Caco-2 (cell line): ENCODE measurements at regions not wholly inside any gene's neighbourhood (a gene's known extent, or its start where the extent isn't known, plus 50 kb on each side); places are given as distances from the start of the nearest gene placed in this dataset.

Source experiments
- BruUV-seq: library from RNA; stranded (reverse); fragments of 400-500 nt; replicated peaks from 2 replicates; lab custom pipeline; 2021; lab: Mats Ljungman, UMichigan
- CTCF ChIA-PET: fragments of 300-600 bp; sonication (Branson Sonifier 250); formaldehyde crosslinking; loops from one replicate; lab custom pipeline; 2022; ENCODE audit warnings: antibody characterized with exemption; lab: Charles Lee
- POLR2A ChIA-PET: fragments of 300-600 bp; sonication (Branson Sonifier 250); formaldehyde crosslinking; loops from one replicate; lab custom pipeline; 2022; ENCODE audit warnings: antibody characterized with exemption; lab: Charles Lee
- DNase-seq, 2 experiments: peaks; one replicate each; pipeline versions ENCODE4 v3.0.0 to v3.0.0-alpha.2; 2020 to 2022
- H3K27me3 ChIP-seq: replicated peaks from 2 replicates; pipeline ENCODE4 v1.6.0; 2011; ENCODE audit warnings: low read length; ENCODE audit not compliant: control insufficient read depth, insufficient read depth
- H3K36me3 ChIP-seq: 2 replicates; pipeline ENCODE4 v1.5.1; 2011; ENCODE audit warnings: low read length; ENCODE audit not compliant: control insufficient read depth, insufficient read depth
- H3K4me1 ChIP-seq: fragments of 250-450 bp; sonication (Bioruptor Pico); 2 replicates; pipeline ENCODE4 v1.5.1; 2020; ENCODE audit warnings: mild to moderate bottlenecking
- H3K4me3 ChIP-seq: 2 replicates; pipeline ENCODE4 v1.5.1; 2011; ENCODE audit warnings: low read depth, mild to moderate bottlenecking, control low read depth, low read length
- H3K9me3 ChIP-seq: fragments of 250-450 bp; sonication (Bioruptor Pico); 2 replicates; pipeline ENCODE4 v1.5.1; 2020; ENCODE audit warnings: mild to moderate bottlenecking, moderate library complexity
- H3K27ac Mint-ChIP-seq: one replicate; pipeline ENCODE4 v1.8.0; 2022; ENCODE audit warnings: mixed read lengths; ENCODE audit not compliant: unreplicated experiment
- H3K27me3 Mint-ChIP-seq: one replicate; pipeline ENCODE4 v1.8.0; 2022; ENCODE audit warnings: mixed read lengths; ENCODE audit not compliant: insufficient read depth, unreplicated experiment
- H3K36me3 Mint-ChIP-seq: one replicate; pipeline ENCODE4 v1.8.0; 2022; ENCODE audit warnings: mild to moderate bottlenecking, mixed read lengths; ENCODE audit not compliant: insufficient read depth, unreplicated experiment
- H3K4me1 Mint-ChIP-seq: one replicate; pipeline ENCODE4 v1.8.0; 2022; ENCODE audit warnings: low read depth, mixed read lengths; ENCODE audit not compliant: unreplicated experiment
- H3K4me3 Mint-ChIP-seq: one replicate; pipeline ENCODE4 v1.8.0; 2022; ENCODE audit warnings: mild to moderate bottlenecking, moderate library complexity, mixed read lengths; ENCODE audit not compliant: unreplicated experiment
- H3K9me3 Mint-ChIP-seq: one replicate; pipeline ENCODE4 v1.8.0; 2022; ENCODE audit warnings: mixed read lengths; ENCODE audit not compliant: unreplicated experiment
- intact Hi-C: fragments of 100-400 bp; cut with micrococcal nuclease; formaldehyde crosslinking; loops from one replicate; pipeline ENCODE4 v1.10.0; 2022; ENCODE audit not compliant: unreplicated experiment
- TF ChIP-seq, protein P1 (sequence below), 2 experiments: fragments of 200-600 bp in 1 of 2; IDR thresholded peaks; 1 replicate in 1 of 2; 2 replicates in 1 of 2; pipeline versions ENCODE4 v1.5.1 to v1.8.0; 2011 to 2022; ENCODE audit warnings: antibody characterized with exemption in 1 of 2, control low read depth in 1 of 2, inconsistent platforms in 1 of 2, low read depth in 1 of 2, low read length in 1 of 2, mild to moderate bottlenecking in 1 of 2, moderate library complexity in 1 of 2; ENCODE audit not compliant: insufficient read depth in 1 of 2, severe bottlenecking in 1 of 2, unreplicated experiment in 1 of 2

DNA sequence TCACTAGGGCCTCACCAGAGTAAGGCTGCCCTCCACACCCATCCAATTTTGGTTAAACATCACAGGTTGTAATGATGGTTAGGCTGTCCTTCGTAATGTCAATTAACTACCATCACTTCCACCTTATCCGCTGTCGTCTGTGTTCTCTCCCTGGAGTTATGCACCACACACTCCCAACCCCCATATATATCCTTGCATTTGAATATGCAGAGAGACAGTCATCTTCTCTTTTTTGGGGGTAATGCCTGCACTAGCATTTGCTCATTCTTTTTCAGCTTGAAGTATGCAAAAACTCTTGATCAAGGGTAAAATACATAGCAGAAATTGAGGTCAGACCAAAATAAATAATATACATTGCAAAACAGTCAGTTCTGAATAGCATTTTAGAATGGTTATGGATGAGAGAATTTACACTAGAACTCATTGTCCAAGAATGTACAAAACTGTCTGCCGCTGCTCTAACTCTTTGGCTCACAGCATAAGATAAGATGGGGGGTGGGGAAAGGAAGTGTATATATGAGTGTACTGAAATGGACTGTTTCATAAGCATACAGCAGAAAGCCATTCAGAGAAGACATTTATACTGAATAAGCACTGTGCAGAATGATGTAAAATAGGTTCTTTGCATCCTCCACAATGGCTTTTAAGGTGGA, 397.8 kb upstream of the CHST9 start:
- Mint-ChIP-seq H3K36me3 (no peaks in the 10 kb centered on the region), H3K4me1 (no peaks in the 10 kb centered on the region), H3K27ac (no peak overlapping the region), H3K9me3 (no peaks in the 10 kb centered on the region), H3K27me3 (no peaks in the 10 kb centered on the region), H3K4me3 (no peak overlapping the region)
- TF ChIP-seq, protein P1, sequence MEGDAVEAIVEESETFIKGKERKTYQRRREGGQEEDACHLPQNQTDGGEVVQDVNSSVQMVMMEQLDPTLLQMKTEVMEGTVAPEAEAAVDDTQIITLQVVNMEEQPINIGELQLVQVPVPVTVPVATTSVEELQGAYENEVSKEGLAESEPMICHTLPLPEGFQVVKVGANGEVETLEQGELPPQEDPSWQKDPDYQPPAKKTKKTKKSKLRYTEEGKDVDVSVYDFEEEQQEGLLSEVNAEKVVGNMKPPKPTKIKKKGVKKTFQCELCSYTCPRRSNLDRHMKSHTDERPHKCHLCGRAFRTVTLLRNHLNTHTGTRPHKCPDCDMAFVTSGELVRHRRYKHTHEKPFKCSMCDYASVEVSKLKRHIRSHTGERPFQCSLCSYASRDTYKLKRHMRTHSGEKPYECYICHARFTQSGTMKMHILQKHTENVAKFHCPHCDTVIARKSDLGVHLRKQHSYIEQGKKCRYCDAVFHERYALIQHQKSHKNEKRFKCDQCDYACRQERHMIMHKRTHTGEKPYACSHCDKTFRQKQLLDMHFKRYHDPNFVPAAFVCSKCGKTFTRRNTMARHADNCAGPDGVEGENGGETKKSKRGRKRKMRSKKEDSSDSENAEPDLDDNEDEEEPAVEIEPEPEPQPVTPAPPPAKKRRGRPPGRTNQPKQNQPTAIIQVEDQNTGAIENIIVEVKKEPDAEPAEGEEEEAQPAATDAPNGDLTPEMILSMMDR (IDR thresholded peaks at IDR 0.05; ENCODE audit: insufficient read depth in 1 of 2, low read depth in 1 of 2, low read length in 1 of 2, severe bottlenecking in 1 of 2, unreplicated experiment in 1 of 2): no peak
- no peaks in the 10 kb centered on the region for H3K36me3 ChIP-seq
- H3K4me1 ChIP-seq: no peaks in the 10 kb centered on the region
- intact Hi-C loops: no loop called here
- H3K9me3 ChIP-seq: no peaks in the 10 kb centered on the region
- no peaks in the 10 kb centered on the region for H3K27me3 ChIP-seq
- no TSS peak for BruUV-seq
- ChIA-PET POLR2A (no interaction called here), CTCF (no interaction called here)
- no peak for DNase-seq
- no peak overlapping the region for H3K4me3 ChIP-seq

- no peaks in the 10 kb centered on the region for H3K4me1 ChIP-seq
- no peak overlapping the region for H3K4me3 ChIP-seq
- no peaks in the 10 kb centered on the region for H3K27me3 ChIP-seq
- ChIA-PET POLR2A (no interaction called here), CTCF (no interaction called here)
- Mint-ChIP-seq H3K9me3 (no peaks in the 10 kb centered on the region), H3K27me3 (no peaks in the 10 kb centered on the region), H3K4me3 (no peak overlapping the region), H3K36me3 (no peaks in the 10 kb centered on the region), H3K27ac (no peak overlapping the region), H3K4me1 (no peaks in the 10 kb centered on the region)
- no peak for DNase-seq
- intact Hi-C loops: no loop called here
- H3K9me3 ChIP-seq: no peaks in the 10 kb centered on the region
- H3K36me3 ChIP-seq: no peaks in the 10 kb centered on the region
- BruUV-seq: no TSS peak
- TF ChIP-seq, protein P1 (IDR thresholded peaks at IDR 0.05; ENCODE audit: insufficient read depth in 1 of 2, low read depth in 1 of 2, low read length in 1 of 2, severe bottlenecking in 1 of 2, unreplicated experiment in 1 of 2): no peak
Observed at GRCh38 chr18:27581296-27581904, 396.3 kb upstream of the CHST9 start.

DNA sequence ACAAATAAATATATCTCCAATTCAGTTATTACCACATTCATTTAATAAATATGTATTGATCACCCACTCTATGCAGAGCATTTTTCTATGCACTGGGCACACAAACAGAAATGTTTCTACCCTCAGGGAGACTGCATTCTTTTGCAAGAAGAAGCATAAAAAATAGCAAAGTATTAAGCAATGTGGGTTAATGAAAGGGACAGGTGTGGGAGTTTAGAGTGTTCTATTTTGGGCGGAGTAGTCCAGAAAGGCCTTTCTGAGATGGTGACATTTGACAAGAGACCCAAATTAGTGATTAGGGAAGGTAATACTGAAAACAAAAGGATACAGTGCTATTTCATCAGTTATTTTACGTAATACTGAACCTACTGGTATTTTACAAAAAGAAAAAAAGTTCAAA, 394.3 kb upstream of the CHST9 start:
- no peak overlapping the region for H3K4me3 ChIP-seq
- Mint-ChIP-seq H3K9me3 (no peaks in the 10 kb centered on the region), H3K4me3 (no peak overlapping the region), H3K27ac (no peak overlapping the region), H3K4me1 (no peaks in the 10 kb centered on the region), H3K36me3 (no peaks in the 10 kb centered on the region), H3K27me3 (no peaks in the 10 kb centered on the region)
- intact Hi-C loops: no loop called here
- H3K4me1 ChIP-seq: no peaks in the 10 kb centered on the region
- TF ChIP-seq, protein P1 (IDR thresholded peaks at IDR 0.05; ENCODE audit: insufficient read depth in 1 of 2, low read depth in 1 of 2, low read length in 1 of 2, severe bottlenecking in 1 of 2, unreplicated experiment in 1 of 2): no peak
- CTCF ChIA-PET: no interaction called here
- H3K36me3 ChIP-seq: no peaks in the 10 kb centered on the region
- no peaks in the 10 kb centered on the region for H3K27me3 ChIP-seq
- no peak for DNase-seq
- POLR2A ChIA-PET: no interaction called here
- no peaks in the 10 kb centered on the region for H3K9me3 ChIP-seq
- BruUV-seq: no TSS peak
